RWPE2 (cell line): ENCODE measurements at regions not wholly inside any gene's neighbourhood (a gene's known extent, or its start where the extent isn't known, plus 50 kb on each side); places are given as distances from the start of the nearest gene placed in this dataset.

Experiments used
- ATAC-seq: fragments of 200-7000 bp; cut with Tn5 transposase; 3 replicates; pipeline ENCODE4 v1.9.1; 2021; ENCODE audit warnings: low read depth
- DNase-seq: peaks from one replicate; pipeline ENCODE4 v3.0.0-alpha.2; 2020; ENCODE audit warnings: low spot score
- H3K27ac ChIP-seq: fragments of 450-650 bp; 2 replicates; pipeline ENCODE4 v1.5.1; 2017; ENCODE audit warnings: mild to moderate bottlenecking; ENCODE audit not compliant: poor library complexity, severe bottlenecking
- H3K27me3 ChIP-seq: fragments of 250-450 bp; sonication (Bioruptor Pico); 2 replicates; pipeline ENCODE4 v1.5.1; 2021; ENCODE audit warnings: mild to moderate bottlenecking, moderate library complexity; ENCODE audit not compliant: insufficient read depth, poor library complexity, severe bottlenecking
- H3K36me3 ChIP-seq: fragments of 250-450 bp; sonication (Bioruptor Pico); 2 replicates; pipeline ENCODE4 v1.5.1; 2020; ENCODE audit warnings: low read depth, mild to moderate bottlenecking, moderate library complexity
- H3K4me1 ChIP-seq: fragments of 250-450 bp; sonication (Bioruptor Pico); 2 replicates; pipeline ENCODE4 v1.5.1; 2021; ENCODE audit warnings: mild to moderate bottlenecking, moderate library complexity; ENCODE audit not compliant: insufficient read depth, poor library complexity, severe bottlenecking
- H3K4me3 ChIP-seq: fragments of 250-450 bp; sonication (Bioruptor Pico); 2 replicates; pipeline ENCODE4 v1.5.1; 2021; ENCODE audit warnings: mild to moderate bottlenecking, moderate library complexity; ENCODE audit not compliant: severe bottlenecking
- H3K9me3 ChIP-seq: fragments of 250-450 bp; sonication (Bioruptor Pico); 2 replicates; pipeline ENCODE4 v1.5.1; 2021; ENCODE audit warnings: mild to moderate bottlenecking, moderate library complexity; ENCODE audit not compliant: severe bottlenecking
- TF ChIP-seq, protein P1 (sequence below): fragments of 450-650 bp; IDR thresholded peaks from one replicate; pipeline ENCODE4 v1.5.1; 2017; ENCODE audit warnings: mild to moderate bottlenecking, moderate library complexity; ENCODE audit not compliant: poor library complexity, severe bottlenecking

- no peak overlapping the region for H3K27ac ChIP-seq
- TF ChIP-seq, protein P1, sequence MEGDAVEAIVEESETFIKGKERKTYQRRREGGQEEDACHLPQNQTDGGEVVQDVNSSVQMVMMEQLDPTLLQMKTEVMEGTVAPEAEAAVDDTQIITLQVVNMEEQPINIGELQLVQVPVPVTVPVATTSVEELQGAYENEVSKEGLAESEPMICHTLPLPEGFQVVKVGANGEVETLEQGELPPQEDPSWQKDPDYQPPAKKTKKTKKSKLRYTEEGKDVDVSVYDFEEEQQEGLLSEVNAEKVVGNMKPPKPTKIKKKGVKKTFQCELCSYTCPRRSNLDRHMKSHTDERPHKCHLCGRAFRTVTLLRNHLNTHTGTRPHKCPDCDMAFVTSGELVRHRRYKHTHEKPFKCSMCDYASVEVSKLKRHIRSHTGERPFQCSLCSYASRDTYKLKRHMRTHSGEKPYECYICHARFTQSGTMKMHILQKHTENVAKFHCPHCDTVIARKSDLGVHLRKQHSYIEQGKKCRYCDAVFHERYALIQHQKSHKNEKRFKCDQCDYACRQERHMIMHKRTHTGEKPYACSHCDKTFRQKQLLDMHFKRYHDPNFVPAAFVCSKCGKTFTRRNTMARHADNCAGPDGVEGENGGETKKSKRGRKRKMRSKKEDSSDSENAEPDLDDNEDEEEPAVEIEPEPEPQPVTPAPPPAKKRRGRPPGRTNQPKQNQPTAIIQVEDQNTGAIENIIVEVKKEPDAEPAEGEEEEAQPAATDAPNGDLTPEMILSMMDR: no peak
Observed at GRCh38 chr13:85278851-85279250, 520.4 kb downstream of the SLITRK6 start.

DNA sequence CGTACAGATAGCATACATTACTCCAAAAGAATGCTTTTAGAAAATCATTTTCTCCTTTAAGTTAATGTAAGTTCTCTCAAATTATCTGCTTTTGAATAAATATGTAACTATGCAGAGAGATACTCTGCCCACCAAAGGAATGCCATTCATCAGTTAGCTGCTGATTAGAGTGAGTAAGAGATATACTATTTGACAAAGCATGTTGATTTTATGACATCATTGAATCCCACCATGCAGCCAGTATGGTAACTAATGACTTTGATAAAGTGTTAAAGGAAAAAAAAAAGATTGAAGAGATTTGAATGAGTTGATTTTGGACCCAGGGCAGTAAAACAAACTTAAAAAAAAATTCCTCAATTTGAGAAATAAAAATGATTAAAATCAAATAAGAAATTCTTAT, 521.5 kb downstream of the SLITRK6 start:
- DNase-seq (no peak), ATAC-seq (peak; percentile 75; the same call in 2 of the 3 replicates)
- Histone ChIP-seq H3K27me3 (no peaks in the 10 kb centered on the region), H3K27ac (peak overlapping the region; percentile 20), H3K4me1 (peaks cover 10% of the 10 kb centered on the region), H3K9me3 (no peaks in the 10 kb centered on the region), H3K36me3 (no peaks in the 10 kb centered on the region), H3K4me3 (no peak overlapping the region)
- TF ChIP-seq, protein P1: no peak

More at GRCh38 chr13:85278851-85279250, 520.4 kb downstream of the SLITRK6 start:
- H3K4me1 ChIP-seq: peaks cover 10% of the 10 kb centered on the region
- no peaks in the 10 kb centered on the region for H3K27me3 ChIP-seq
- H3K9me3 ChIP-seq: no peaks in the 10 kb centered on the region
- DNase-seq: no peak
- ATAC-seq: no peak
- no peaks in the 10 kb centered on the region for H3K36me3 ChIP-seq
- no peak overlapping the region for H3K4me3 ChIP-seq

DNA sequence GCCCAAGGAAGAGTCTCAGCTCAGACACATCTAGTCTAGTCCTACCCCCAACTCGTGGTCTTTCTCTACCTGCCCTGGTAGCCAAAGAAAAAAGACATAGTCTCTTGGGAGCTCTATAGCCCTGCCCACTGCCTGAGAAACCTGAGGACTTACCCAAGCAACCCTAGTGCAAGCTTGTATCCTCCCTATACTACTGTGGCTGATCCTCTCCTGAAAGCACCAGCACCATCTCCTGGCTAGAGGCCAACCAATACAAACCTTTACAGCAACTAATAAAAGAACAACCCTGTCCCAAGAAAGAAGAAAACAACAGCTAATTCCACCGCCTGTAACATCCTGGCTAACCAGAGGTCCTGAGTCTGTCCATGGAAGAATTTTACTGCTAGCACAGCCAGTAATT, 532.4 kb downstream of the SLITRK6 start:
- no peaks in the 10 kb centered on the region for H3K27me3 ChIP-seq
- no peak overlapping the region for H3K27ac ChIP-seq
- no peaks in the 10 kb centered on the region for H3K36me3 ChIP-seq
- no peaks in the 10 kb centered on the region for H3K9me3 ChIP-seq
- H3K4me1 ChIP-seq: peaks cover 5% of the 10 kb centered on the region
- TF ChIP-seq, protein P1: no peak
- no peak overlapping the region for H3K4me3 ChIP-seq
- DNase-seq (no peak), ATAC-seq (no peak)

GRCh38 chr13:85266331-85266730, 532.9 kb downstream of the SLITRK6 start:
- H3K27ac ChIP-seq: no peak overlapping the region
- DNase-seq: no peak
- no peaks in the 10 kb centered on the region for H3K27me3 ChIP-seq
- H3K4me3 ChIP-seq: no peak overlapping the region
- ATAC-seq: no peak
- TF ChIP-seq, protein P1: no peak
- peaks cover 5% of the 10 kb centered on the region for H3K4me1 ChIP-seq
- no peaks in the 10 kb centered on the region for H3K36me3 ChIP-seq
- H3K9me3 ChIP-seq: no peaks in the 10 kb centered on the region

DNA sequence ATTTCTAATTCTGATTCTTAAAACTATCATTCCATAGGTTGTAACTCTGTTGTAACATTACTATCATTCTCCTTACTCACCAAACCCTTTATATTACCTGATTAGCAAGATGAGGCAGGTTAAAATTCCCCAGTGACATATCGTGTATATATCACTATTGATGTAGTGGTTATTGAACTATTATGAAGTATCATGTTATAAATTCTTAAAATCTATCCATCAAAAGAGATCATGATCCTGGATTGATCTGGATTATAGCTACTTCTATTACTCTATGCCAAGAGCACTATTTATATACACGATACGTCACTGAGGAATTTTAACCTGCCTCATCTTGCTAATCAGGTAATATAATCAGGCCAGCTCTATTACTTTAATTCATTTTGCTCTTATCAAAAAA, 533.9 kb downstream of the SLITRK6 start:
- Histone ChIP-seq H3K27ac (no peak overlapping the region), H3K36me3 (no peaks in the 10 kb centered on the region), H3K27me3 (no peaks in the 10 kb centered on the region), H3K4me1 (peaks cover 5% of the 10 kb centered on the region), H3K4me3 (no peak overlapping the region), H3K9me3 (no peaks in the 10 kb centered on the region)
- DNase-seq (no peak), ATAC-seq (no peak; the same call in 2 of the 3 replicates)
- TF ChIP-seq, protein P1: no peak
